Tongue (tissue), 1 donor: ENCODE measurements at regions not wholly inside any gene's neighbourhood (a gene's known extent, or its start where the extent isn't known, plus 50 kb on each side); places are given as distances from the start of the nearest gene placed in this dataset.

Source experiments
- DNase-seq: peaks from one replicate; pipeline ENCODE4 v3.0.0-alpha.2; 2015

- no peak for DNase-seq
These were observed 88.3 kb downstream of the ANKRD60 start for GRCh38 chr20:58139849-58140786.

- no peak for DNase-seq
These were observed 90.1 kb downstream of the ANKRD60 start for GRCh38 chr20:58138395-58138794.

DNA sequence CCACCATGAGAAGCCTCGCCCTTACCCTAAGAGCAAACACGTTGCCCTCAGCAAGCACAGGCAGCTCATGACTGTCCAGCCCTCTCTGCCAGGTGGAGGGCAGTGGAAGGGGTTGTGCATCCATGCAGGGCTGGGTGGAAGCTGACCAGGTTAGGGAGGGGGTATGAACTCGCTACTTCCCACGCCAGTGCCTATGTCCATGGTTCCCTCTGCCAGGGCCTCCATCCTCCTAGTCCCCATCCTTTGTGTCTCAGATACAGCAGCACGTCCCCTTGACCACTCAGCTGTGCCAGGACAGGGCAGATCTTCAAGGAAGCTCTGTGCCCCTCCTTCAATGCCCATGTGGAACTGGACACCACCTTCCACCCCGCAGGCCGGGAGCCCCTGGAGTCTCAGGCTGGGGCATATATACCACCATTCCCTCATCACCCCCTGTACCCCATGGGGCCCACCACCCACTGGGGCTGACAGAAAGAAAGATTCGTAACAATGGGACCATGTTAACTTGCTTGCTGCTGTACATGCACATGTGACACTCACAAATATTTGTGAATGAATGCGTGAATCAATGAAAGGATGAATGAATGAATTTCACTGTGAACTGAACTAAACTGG is 90.7 kb downstream of the ANKRD60 start:
- no peak for DNase-seq

- no peak for DNase-seq
These were observed 91.2 kb downstream of the ANKRD60 start for GRCh38 chr20:58137236-58137635.

DNA sequence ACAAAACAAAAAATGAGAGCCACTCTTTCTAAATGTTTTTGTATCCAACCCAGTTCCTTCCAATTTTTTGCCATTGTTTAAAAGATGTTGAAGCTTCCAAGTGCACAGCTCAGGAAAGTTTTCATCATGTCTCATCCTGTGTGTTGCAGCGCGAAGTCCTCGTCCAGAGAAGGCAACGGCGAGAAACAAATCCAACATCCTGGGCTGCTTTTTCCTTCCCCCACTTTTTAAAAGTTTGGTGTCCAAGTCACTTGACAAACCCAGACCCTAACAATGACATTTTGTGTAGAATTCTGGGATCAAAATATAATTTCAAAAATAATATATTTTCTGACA is 92.3 kb downstream of the ANKRD60 start:
- DNase-seq, result peak; percentile 56

GRCh38 chr20:58135441-58136148 is 92.9 kb downstream of the ANKRD60 start:
- peak; percentile 35 for DNase-seq

DNA sequence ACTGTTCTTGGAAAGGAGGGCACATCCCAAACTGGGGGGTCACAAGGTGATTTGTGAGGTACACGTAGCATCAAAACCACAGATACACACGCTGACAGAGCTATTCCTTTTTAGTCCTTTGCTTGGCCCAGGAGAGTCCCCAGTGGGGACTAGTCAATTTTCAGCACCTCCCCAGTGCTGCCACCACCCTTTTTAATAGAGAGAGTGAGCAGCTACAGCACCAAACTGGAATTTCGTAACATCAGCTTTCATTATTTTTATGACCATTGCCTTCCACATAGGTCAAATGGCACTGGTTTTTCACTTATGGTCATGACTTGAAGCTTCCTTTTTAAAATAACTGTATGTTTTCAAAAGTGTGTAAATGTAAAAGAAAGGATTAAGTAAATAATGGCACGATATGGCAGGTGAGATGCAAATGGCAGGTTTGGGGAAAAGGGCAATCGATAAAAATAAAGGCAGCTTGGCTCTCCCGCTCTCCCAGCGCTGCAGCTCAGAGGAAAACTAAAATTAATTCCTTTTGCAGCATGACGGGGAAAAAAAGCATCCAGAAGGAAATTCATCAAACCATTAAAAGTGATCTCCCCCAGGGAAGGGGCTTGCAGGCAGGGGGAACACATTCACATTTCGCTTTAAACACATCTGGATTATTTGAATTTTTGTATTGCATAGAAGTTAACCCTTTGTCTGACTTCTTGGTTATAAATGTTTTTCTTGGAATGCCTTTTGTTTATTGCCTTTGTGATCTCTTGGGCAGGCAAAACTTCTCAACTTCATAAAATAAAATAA is 95.2 kb downstream of the ANKRD60 start:
- DNase-seq, result peak; percentile 50

DNA sequence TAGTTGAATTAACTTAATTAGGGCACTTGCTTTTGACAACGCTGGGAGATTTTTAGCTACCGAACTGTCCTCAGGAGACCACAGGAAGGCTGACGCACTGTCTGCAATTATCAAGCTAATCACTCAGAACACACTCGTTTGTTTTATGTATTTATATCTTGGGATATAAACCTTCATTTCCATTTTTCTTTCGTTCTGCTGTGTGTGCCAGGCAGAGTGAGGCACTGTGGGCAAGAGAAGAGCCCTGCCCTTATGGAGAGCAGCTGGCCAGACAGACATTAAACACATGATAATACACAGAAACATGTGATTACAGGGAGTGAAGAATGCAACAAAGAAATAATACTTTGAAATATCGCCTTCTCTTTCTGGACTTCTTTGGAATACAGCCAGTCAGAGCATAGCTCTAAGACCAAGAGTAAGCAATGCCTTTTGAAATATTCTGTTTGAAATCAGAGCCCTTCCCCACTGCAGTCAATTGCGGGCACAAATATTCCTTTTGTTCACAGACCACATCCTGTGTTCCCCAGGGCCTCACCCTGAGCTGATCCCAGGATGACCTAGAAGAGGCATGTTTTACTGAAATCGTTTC is 96.8 kb downstream of the ANKRD60 start:
- peak; percentile 72 for DNase-seq

GRCh38 chr20:58131151-58131550 is 97.3 kb downstream of the ANKRD60 start:
- peak; percentile 65 for DNase-seq

DNA sequence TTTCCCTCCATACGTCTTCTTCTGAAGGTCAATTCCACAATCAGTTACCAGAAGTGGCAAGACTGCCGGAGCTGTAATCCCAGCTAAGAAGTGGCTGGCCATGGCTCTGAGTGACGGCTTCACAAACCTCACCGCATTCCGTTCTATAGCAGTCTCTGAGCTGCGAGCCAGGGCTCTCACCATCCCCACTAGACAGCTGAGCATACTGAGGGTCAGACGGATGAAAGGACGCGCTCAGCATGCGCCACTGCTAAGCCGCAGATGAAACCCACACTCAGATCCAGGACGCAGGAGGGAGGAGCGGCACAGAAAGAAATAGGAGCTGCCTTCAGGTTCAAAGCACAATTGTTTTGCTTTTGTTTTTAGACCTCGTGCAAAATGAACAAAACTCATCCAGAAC is 97.9 kb downstream of the ANKRD60 start:
- DNase-seq, result no peak

- no peak for DNase-seq
These were observed 98.3 kb downstream of the ANKRD60 start for GRCh38 chr20:58130156-58130555.

DNA sequence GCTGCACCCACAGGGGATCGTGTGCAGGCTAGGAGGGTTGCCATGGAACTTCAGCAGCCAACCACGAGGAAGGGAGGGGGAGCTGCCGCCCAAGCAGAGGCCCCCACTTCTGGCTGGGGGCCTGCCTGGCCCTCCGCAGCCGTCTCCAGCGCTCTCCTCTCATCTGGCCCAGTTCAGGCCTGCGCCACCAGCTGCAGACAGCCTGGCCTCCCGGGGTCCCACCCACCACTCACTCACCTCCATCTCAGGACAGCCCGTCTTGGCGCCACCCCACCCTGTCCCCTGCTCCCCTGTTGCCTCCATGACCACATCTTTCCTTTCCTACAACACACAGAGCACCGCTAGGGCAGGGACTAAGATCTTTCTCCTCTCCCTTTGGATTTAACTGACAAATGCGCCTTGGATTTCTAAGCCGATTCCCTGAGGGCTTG is 98.7 kb downstream of the ANKRD60 start:
- peak; percentile 67 for DNase-seq

DNA sequence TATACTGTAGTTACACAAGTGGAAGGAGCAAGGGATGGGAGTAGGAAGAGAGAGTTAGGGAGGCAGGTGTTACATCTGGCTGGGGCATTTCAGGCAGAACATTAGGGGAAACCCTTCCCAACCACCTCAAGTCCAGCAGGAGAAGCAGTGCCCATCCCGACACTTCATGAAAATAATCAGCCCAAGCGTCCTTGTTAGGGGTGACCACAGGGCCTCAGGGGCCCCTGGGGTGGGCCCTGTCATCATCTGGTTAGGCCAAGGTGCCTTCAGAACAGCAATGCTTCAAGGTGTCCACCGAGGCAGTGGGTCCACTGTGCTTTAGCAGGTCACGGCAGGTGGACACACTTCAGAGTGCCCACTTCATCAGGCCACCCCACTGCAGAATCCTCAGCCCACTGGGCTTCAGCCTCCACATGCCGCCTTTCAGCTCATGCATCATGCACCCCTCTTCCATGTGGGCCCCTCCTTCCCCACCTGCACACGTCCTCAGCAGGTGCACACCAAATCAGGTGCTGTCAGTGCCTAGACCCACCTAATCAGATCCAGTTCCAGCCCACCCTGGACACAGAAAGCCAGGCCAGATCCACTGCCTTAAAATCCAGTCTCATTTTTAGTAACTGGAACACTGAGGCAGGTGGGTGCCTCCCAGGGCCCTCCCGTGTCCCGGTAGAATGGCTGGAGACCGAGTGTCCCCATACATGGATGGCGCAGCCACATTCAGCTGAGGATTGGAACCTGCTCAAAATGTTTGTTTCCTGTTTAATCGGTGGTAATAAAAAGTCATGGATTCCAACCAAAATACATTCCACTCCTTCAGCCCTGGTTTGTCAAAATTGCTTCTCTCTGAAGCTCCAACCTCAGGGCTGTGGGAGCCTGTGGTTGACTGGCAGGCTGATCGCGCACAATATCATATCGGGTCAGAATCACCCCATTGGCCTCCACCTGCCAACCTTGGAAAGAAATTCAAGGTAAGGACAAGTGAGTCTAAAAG is 99.5 kb downstream of the ANKRD60 start:
- DNase-seq, result no peak

DNA sequence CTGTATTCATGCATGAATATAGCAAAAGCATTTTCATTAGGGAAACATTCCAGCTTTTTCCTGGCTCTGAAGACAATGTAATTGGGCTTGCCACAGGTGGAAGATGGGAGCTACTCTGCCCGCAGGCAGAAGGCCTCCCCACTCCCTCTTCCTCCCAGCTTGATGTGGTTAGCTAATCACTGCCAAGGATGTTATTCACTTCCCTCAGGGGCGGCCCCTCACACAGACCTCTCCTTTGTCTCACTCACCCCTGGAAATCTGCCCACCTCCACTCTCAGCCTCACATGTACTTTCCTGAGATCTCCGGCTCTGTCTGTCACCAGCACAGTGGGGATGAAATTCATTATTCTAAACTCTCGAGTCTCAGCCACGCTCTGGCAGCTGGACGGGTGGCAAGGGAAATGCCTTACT is 100.7 kb downstream of the ANKRD60 start:
- peak; percentile 78 for DNase-seq

GRCh38 chr20:58125726-58126125 is 102.7 kb downstream of the ANKRD60 start:
- DNase-seq, result no peak

- no peak for DNase-seq
These were observed 110.5 kb downstream of the ANKRD60 start for GRCh38 chr20:58117944-58118343.

GRCh38 chr20:58116505-58116904 is 111.9 kb downstream of the ANKRD60 start:
- DNase-seq, result no peak

GRCh38 chr20:58113716-58114115 is 114.7 kb downstream of the ANKRD60 start:
- peak; percentile 77 for DNase-seq

DNA sequence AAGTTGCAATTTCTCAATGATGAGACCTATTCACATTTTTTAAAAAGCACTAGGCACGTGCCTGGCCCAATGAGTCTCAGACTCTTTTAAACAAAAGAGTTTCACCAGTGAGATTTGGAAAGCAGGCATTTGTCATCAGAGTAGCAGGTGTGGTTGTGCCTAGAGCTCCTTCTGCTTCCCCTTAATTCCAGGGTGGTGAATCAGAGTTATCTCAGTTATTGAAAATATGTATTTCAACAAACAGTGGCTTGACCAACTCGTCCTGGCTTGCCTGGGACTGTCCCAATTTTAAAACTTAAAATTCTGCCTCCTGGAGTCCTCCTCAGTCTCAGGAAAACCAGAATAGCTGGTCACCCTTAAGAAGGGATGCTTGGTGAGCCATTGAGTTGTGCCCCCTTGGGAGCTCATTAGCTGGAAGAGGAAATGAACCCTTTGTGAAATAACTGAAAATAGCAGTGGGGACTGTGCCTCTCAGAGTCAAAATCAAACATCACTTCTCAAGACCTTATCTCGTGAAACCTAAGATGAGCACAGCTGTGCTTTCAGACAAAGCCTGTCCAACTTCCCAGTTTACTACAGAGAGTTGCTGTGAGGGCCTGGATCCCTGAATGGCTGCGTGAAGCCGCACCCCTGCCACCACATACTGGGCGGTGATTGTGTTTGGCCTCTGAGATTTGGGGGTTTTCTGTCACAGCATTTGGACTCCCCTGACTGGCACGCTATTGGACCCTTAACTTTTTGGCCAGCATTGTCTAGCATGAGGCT is 116.3 kb downstream of the ANKRD60 start:
- peak; percentile 82 for DNase-seq
